ENCODE measurements at regions not wholly inside any gene's neighbourhood (a gene's known extent, or its start where the extent isn't known, plus 50 kb on each side); places are given as distances from the start of the nearest gene placed in this dataset.

DNA sequence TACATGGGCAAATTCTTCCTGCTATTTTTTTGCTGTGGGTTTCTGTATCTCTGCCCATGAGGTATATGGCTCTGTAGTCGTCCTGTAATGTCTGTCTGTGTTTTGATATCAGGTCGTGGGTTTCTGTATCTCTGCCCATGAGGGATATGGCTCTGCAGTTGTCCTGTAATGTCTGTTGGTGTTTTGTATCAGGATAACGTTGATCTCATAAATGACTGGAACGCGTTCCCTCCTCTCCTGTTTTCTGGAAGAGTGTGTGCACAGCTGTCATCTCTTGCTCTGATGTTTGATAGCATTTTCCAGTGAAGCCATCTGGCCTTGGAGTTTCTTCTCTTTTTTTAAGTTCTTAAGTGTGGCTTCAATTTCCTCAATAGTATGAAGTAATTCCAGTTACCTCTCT, 57.2 kb downstream of the SOX1 start:
- no peak overlapping the region for H2AFZ ChIP-seq (ENCODE audit: low read depth, low read length)
- no peaks in the 10 kb centered on the region for H3K79me2 ChIP-seq (replicated peaks; ENCODE audit: insufficient read depth, low read length)
- H4K20me1 ChIP-seq (ENCODE audit: insufficient read depth), result no peaks in the 10 kb centered on the region

DNA sequence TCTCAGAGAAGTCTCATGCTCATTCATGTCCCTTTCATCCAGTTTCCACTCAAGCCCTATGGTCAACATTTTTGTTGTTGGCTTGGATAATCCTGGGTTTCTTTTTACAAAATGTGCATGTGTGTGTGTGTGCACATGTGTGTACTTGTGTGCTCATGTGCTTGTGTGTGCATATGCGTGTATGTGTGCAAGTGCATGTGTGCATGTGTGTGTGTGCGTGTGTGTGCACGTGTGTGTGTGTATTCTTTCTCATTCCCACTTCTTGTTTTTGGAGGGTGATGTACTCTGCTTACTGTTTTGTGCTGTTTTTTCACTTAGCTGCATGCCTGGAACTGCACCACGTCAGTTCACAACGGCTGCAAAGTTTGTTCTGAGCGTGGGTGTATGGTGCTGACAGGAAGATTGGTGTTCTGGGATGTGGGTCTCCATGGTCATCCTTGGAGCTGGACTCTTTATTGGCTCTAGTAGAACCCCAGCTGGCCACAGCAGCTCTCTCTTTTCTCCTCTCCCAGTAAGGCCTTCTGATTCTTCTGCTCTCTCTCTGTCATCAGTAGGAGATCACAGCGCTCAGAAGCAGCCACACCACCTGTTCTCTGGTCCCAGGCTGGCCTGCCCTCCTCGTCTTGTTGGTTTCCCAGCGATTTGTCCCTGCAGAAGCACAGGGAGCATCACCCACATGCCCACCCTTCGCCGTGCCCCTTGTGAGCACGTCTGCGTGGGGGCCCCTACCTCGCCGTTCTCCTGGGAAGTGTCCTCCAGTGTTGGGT, 60.8 kb downstream of the SOX1 start:
- Histone ChIP-seq H3F3A (ENCODE audit: insufficient read depth, low read length, poor library complexity, severe bottlenecking) (no peaks in the 10 kb centered on the region), H3K9ac (ENCODE audit: low read length) (no peak overlapping the region), H3K9me2 (ENCODE audit: insufficient read depth, low read length) (no peaks in the 10 kb centered on the region), H3K36me3 (ENCODE audit: insufficient read depth, low read length) (no peaks in the 10 kb centered on the region), H3K4me3 (ENCODE audit: low read length) (no peak overlapping the region), H3K27me3 (ENCODE audit: insufficient read depth, low read depth, low read length) (no peaks in the 10 kb centered on the region), H3K79me2 (replicated peaks; ENCODE audit: insufficient read depth, low read length) (no peaks in the 10 kb centered on the region), H4K20me1 (ENCODE audit: insufficient read depth) (no peaks in the 10 kb centered on the region), H2AFZ (ENCODE audit: low read depth, low read length) (no peak overlapping the region), H3K27ac (ENCODE audit: low read length) (no peak overlapping the region), H3K4me2 (ENCODE audit: low read length) (no peak overlapping the region), H3K9me3 (ENCODE audit: low read length) (no peaks in the 10 kb centered on the region)
- no peak for TF ChIP-seq EZH2 (IDR thresholded peaks at IDR 0.05; ENCODE audit: borderline replicate concordance, insufficient read depth, low read length, poor library complexity, severe bottlenecking)
- no peak for TF ChIP-seq EP300 (conservative IDR thresholded peaks at IDR 0.05; ENCODE audit: poor library complexity, severe bottlenecking)
- TF ChIP-seq SMC3 (conservative IDR thresholded peaks at IDR 0.05; ENCODE audit: poor library complexity), result no peak
- no peak for TF ChIP-seq TAF1 (IDR thresholded peaks at IDR 0.05; ENCODE audit: low read depth)
- TF ChIP-seq REST (IDR thresholded peaks at IDR 0.05; ENCODE audit: borderline replicate concordance), result no peak
- no peak for TF ChIP-seq POLR2AphosphoS5 (IDR thresholded peaks at IDR 0.05)
- TF ChIP-seq, protein P1, sequence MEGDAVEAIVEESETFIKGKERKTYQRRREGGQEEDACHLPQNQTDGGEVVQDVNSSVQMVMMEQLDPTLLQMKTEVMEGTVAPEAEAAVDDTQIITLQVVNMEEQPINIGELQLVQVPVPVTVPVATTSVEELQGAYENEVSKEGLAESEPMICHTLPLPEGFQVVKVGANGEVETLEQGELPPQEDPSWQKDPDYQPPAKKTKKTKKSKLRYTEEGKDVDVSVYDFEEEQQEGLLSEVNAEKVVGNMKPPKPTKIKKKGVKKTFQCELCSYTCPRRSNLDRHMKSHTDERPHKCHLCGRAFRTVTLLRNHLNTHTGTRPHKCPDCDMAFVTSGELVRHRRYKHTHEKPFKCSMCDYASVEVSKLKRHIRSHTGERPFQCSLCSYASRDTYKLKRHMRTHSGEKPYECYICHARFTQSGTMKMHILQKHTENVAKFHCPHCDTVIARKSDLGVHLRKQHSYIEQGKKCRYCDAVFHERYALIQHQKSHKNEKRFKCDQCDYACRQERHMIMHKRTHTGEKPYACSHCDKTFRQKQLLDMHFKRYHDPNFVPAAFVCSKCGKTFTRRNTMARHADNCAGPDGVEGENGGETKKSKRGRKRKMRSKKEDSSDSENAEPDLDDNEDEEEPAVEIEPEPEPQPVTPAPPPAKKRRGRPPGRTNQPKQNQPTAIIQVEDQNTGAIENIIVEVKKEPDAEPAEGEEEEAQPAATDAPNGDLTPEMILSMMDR (IDR thresholded peaks at IDR 0.05; ENCODE audit: poor library complexity, severe bottlenecking), result no peak

More for the DNA sequence above, 57.2 kb downstream of the SOX1 start:
- TF ChIP-seq POLR2AphosphoS5 (IDR thresholded peaks at IDR 0.05), result no peak
- TF ChIP-seq SMC3 (conservative IDR thresholded peaks at IDR 0.05; ENCODE audit: poor library complexity), result no peak
- TF ChIP-seq RAD21 (conservative IDR thresholded peaks at IDR 0.05), result no peak
- TF ChIP-seq REST (IDR thresholded peaks at IDR 0.05; ENCODE audit: borderline replicate concordance), result no peak
- TF ChIP-seq EZH2 (IDR thresholded peaks at IDR 0.05; ENCODE audit: borderline replicate concordance, insufficient read depth, low read length, poor library complexity, severe bottlenecking), result no peak
- TF ChIP-seq, protein P1 (IDR thresholded peaks at IDR 0.05; ENCODE audit: poor library complexity, severe bottlenecking), result no peak
- TF ChIP-seq EP300 (conservative IDR thresholded peaks at IDR 0.05; ENCODE audit: poor library complexity, severe bottlenecking), result no peak
- TF ChIP-seq MXI1 (conservative IDR thresholded peaks at IDR 0.05; ENCODE audit: poor library complexity, severe bottlenecking), result no peak
- no peak for TF ChIP-seq TAF1 (IDR thresholded peaks at IDR 0.05; ENCODE audit: low read depth)
- H3K9me2 ChIP-seq (ENCODE audit: insufficient read depth, low read length), result no peaks in the 10 kb centered on the region
- H3K27me3 ChIP-seq (ENCODE audit: insufficient read depth, low read depth, low read length), result no peaks in the 10 kb centered on the region
- H3K9ac ChIP-seq (ENCODE audit: low read length), result no peak overlapping the region
- H3K9me3 ChIP-seq (ENCODE audit: low read length), result no peaks in the 10 kb centered on the region
- no peak overlapping the region for H3K27ac ChIP-seq (ENCODE audit: low read length)
- no peaks in the 10 kb centered on the region for H3F3A ChIP-seq (ENCODE audit: insufficient read depth, low read length, poor library complexity, severe bottlenecking)
- H3K36me3 ChIP-seq (ENCODE audit: insufficient read depth, low read length), result no peaks in the 10 kb centered on the region
- no peak overlapping the region for H3K4me2 ChIP-seq (ENCODE audit: low read length)
- H3K4me3 ChIP-seq (ENCODE audit: low read length), result no peak overlapping the region

Data from neural cell (in vitro differentiated cells).